Activated effector memory CD4-positive, alpha-beta T cell treated with anti-CD3 and anti-CD28 coated beads, Interleukin-2, amount 50 U/mL, for 16 hours (primary cell): ENCODE measurements at regions not wholly inside any gene's neighbourhood (a gene's known extent, or its start where the extent isn't known, plus 50 kb on each side); places are given as distances from the start of the nearest gene placed in this dataset.
"Not testable (repeated sequence)": the region's sequence is repeated elsewhere in the genome, so short reads cannot be mapped to it uniquely, and the experiment has no call there.

Experiments
- DNase-seq: peaks from one replicate; pipeline ENCODE4 v3.0.0-alpha.2; 2020

GRCh38 chr4:12926189-12927066, 557.7 kb downstream of the RAB28 start:
- no peak for DNase-seq

- no peak for DNase-seq
These were observed 559.3 kb downstream of the RAB28 start for GRCh38 chr4:12924728-12925320.

GRCh38 chr4:12924253-12924652, 559.9 kb downstream of the RAB28 start:
- DNase-seq, result no peak

GRCh38 chr4:12912896-12913418, 571.2 kb downstream of the RAB28 start:
- DNase-seq, result no peak

- DNase-seq, result no peak
These were observed 572.3 kb downstream of the RAB28 start for GRCh38 chr4:12911750-12912358.

GRCh38 chr4:12903640-12904039, 580.5 kb downstream of the RAB28 start:
- not testable (repeated sequence) for DNase-seq

GRCh38 chr4:12902735-12903134, 581.4 kb downstream of the RAB28 start:
- DNase-seq, result no peak

- DNase-seq, result no peak
These were observed 586.2 kb downstream of the RAB28 start for GRCh38 chr4:12897954-12898353.

GRCh38 chr4:12894062-12894461, 590.1 kb downstream of the RAB28 start:
- DNase-seq, result no peak

- DNase-seq, result no peak
These were observed 595.1 kb downstream of the RAB28 start for GRCh38 chr4:12889054-12889453.

- DNase-seq, result no peak
These were observed 599.0 kb downstream of the RAB28 start for GRCh38 chr4:12884846-12885796.

- no peak for DNase-seq
These were observed 602.1 kb downstream of the RAB28 start for GRCh38 chr4:12881945-12882584.

- DNase-seq, result no peak
These were observed 603.3 kb downstream of the RAB28 start for GRCh38 chr4:12880844-12881243.

- DNase-seq, result no peak
These were observed 604.6 kb downstream of the RAB28 start for GRCh38 chr4:12879496-12879895.

- DNase-seq, result no peak
These were observed 608.4 kb downstream of the RAB28 start for GRCh38 chr4:12875640-12876243.

GRCh38 chr4:12873351-12873750, 610.8 kb downstream of the RAB28 start:
- no peak for DNase-seq

- DNase-seq, result no peak
These were observed 622.7 kb downstream of the RAB28 start for GRCh38 chr4:12861422-12861821.

GRCh38 chr4:12852338-12853307, 631.5 kb downstream of the RAB28 start:
- no peak for DNase-seq

- no peak for DNase-seq
These were observed 637.8 kb downstream of the RAB28 start for GRCh38 chr4:12846368-12846767.

GRCh38 chr4:12844141-12844540, 640.0 kb downstream of the RAB28 start:
- no peak for DNase-seq
